Naive thymus-derived CD4-positive, alpha-beta T cell (primary cell): ENCODE measurements at regions not wholly inside any gene's neighbourhood (a gene's known extent, or its start where the extent isn't known, plus 50 kb on each side); places are given as distances from the start of the nearest gene placed in this dataset.

Experiments used
- ATAC-seq: fragments of 150-1000 bp; cut with Tn5 transposase; 2 replicates; pipeline ENCODE4 v1.10.0; 2021; ENCODE audit warnings: mild to moderate bottlenecking, moderate library complexity
- CTCF ChIA-PET: fragments of 350-600 bp; sonication (Branson Sonifier 250); formaldehyde crosslinking; loops from one replicate; lab custom pipeline; 2021; ENCODE audit warnings: antibody characterized with exemption; lab: Charles Lee
- POLR2A ChIA-PET: fragments of 350-600 bp; sonication (Branson Sonifier 250); formaldehyde crosslinking; loops from one replicate; lab custom pipeline; 2021; ENCODE audit warnings: antibody characterized with exemption, inconsistent platforms; lab: Charles Lee
- DNase-seq, 9 donors: peaks; one replicate each; pipeline versions ENCODE4 v3.0.0 to v3.0.0-alpha.2; 2020 to 2022; ENCODE audit warnings: mixed read lengths in 1 of 9
- H3K27ac ChIP-seq: one replicate; pipeline ENCODE4 v1.7.0; 2013; ENCODE audit warnings: mild to moderate bottlenecking, low read depth, low read length, moderate library complexity
- H3K27me3 ChIP-seq, 2 donors: one replicate each; pipeline ENCODE4 v1.7.0; 2013; ENCODE audit warnings: low read length in 2 of 2, mild to moderate bottlenecking in 2 of 2, moderate library complexity in 2 of 2; ENCODE audit not compliant: control insufficient read depth in 2 of 2, insufficient read depth in 2 of 2
- H3K36me3 ChIP-seq, 3 experiments: 1 replicate in 2 of 3; 2 replicates in 1 of 3; pipeline ENCODE4 v1.7.0; 2013; ENCODE audit warnings: low read length in 3 of 3, mild to moderate bottlenecking in 3 of 3, moderate library complexity in 1 of 3; ENCODE audit not compliant: insufficient read depth in 3 of 3, control insufficient read depth in 2 of 3
- H3K4me1 ChIP-seq, 2 donors: one replicate each; pipeline ENCODE4 v1.7.0; 2013; ENCODE audit warnings: low read length in 2 of 2, mild to moderate bottlenecking in 2 of 2, moderate library complexity in 1 of 2; ENCODE audit not compliant: control insufficient read depth in 2 of 2, insufficient read depth in 2 of 2
- H3K4me3 ChIP-seq: 2 replicates; pipeline ENCODE4 v1.7.0; 2013; ENCODE audit warnings: mild to moderate bottlenecking, low read length
- H3K9me3 ChIP-seq, 3 experiments: 1 replicate in 2 of 3; 2 replicates in 1 of 3; pipeline ENCODE4 v1.7.0; 2013; ENCODE audit warnings: low read length in 3 of 3; ENCODE audit not compliant: control insufficient read depth in 2 of 3
- H3K27ac Mint-ChIP-seq, 9 donors: one replicate each; pipeline ENCODE4 v1.8.0; 2020 to 2022; ENCODE audit warnings: mixed read lengths in 9 of 9, mild to moderate bottlenecking in 8 of 9, moderate library complexity in 5 of 9, inconsistent platforms in 2 of 9
- H3K27me3 Mint-ChIP-seq, 5 donors: one replicate each; pipeline ENCODE4 v1.8.0; 2021 to 2022; ENCODE audit warnings: mixed read lengths in 5 of 5, mild to moderate bottlenecking in 1 of 5
- H3K36me3 Mint-ChIP-seq, 5 donors: one replicate each; pipeline ENCODE4 v1.8.0; 2020 to 2022; ENCODE audit warnings: mixed read lengths in 5 of 5, mild to moderate bottlenecking in 3 of 5, inconsistent platforms in 1 of 5
- H3K4me1 Mint-ChIP-seq, 7 donors: one replicate each; pipeline ENCODE4 v1.8.0; 2020 to 2022; ENCODE audit warnings: mixed read lengths in 7 of 7, mild to moderate bottlenecking in 3 of 7, inconsistent platforms in 1 of 7
- H3K4me3 Mint-ChIP-seq, 10 donors: one replicate each; pipeline ENCODE4 v1.8.0; 2020 to 2022; ENCODE audit warnings: mild to moderate bottlenecking in 10 of 10, mixed read lengths in 10 of 10, moderate library complexity in 6 of 10, inconsistent platforms in 2 of 10
- H3K9me3 Mint-ChIP-seq, 11 donors: one replicate each; pipeline ENCODE4 v1.8.0; 2020 to 2022; ENCODE audit warnings: mixed read lengths in 11 of 11, mild to moderate bottlenecking in 4 of 11, inconsistent platforms in 1 of 11, moderate library complexity in 1 of 11
- intact Hi-C, 2 donors: fragments of 100-400 bp; cut with micrococcal nuclease; formaldehyde crosslinking; loops; one replicate each; pipeline ENCODE4 v1.15.1; 2023

DNA sequence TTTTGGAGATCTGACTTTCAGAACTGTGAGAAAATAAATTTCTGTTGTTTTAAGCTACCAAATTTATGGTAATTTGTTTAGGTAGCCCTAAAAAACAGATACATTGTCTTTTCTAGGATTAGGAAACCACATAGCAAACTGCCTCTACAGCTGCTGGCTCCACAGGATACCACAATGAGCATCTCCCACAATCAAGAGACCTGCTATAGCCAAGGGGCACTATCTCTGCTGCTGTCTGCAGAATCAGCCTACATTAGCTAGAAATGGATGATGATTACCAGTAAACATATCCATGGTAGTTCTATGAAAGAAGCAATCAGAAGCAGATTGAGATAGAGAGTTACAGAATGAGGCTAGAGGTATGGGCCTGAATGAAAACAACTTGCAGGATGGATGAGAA lies 244.4 kb upstream of the NDST4 start:
- Histone ChIP-seq H3K27ac (no peak overlapping the region), H3K9me3 (no peaks in the 10 kb centered on the region), H3K27me3 (no peaks in the 10 kb centered on the region), H3K36me3 (no peaks in the 10 kb centered on the region), H3K4me3 (no peak overlapping the region), H3K4me1 (no peaks in the 10 kb centered on the region)
- intact Hi-C loops: no loop called here
- Mint-ChIP-seq H3K36me3 (peaks cover 0 to 7% (median 0%) of the 10 kb centered on the region in 5 donors), H3K4me1 (no peaks in the 10 kb centered on the region), H3K4me3 (no peak overlapping the region), H3K9me3 (peaks cover 0 to 22% (median 8%) of the 10 kb centered on the region in 11 donors), H3K27me3 (no peaks in the 10 kb centered on the region), H3K27ac (no peak overlapping the region)
- no peak for DNase-seq
- CTCF ChIA-PET: no interaction called here
- no peak for ATAC-seq
- POLR2A ChIA-PET: no interaction called here

DNA sequence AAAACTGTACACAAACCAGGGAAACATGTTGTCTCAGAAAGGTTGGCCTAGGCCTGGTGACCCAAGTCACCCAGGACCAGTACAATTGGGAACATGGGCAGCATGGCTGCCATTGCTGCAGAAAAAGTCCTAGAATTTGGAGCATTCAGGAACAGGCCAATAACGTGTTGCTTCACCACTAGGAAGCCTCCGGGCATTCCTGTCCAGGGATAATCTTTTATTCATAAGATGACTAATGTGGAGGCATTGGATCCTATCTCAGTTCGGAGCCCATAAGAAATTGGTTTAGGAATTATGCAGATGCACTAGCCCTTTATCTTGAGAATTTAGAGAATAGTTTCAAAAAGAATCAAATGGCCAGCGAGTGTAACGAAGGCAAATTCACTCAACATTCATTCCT lies 242.8 kb upstream of the NDST4 start:
- intact Hi-C loops: no loop called here
- no peak overlapping the region for H3K27ac ChIP-seq
- H3K36me3 Mint-ChIP-seq: peaks cover 0 to 7% (median 0%) of the 10 kb centered on the region in 5 donors
- DNase-seq (no peak), ATAC-seq (no peak)
- H3K4me3 Mint-ChIP-seq: no peak overlapping the region
- no peak overlapping the region for H3K27ac Mint-ChIP-seq
- no peaks in the 10 kb centered on the region for H3K27me3 ChIP-seq
- H3K36me3 ChIP-seq: no peaks in the 10 kb centered on the region
- no peaks in the 10 kb centered on the region for H3K9me3 ChIP-seq
- H3K4me1 Mint-ChIP-seq: no peaks in the 10 kb centered on the region
- H3K4me3 ChIP-seq: no peak overlapping the region
- H3K9me3 Mint-ChIP-seq: peaks cover 0 to 36% (median 13%) of the 10 kb centered on the region in 11 donors
- ChIA-PET CTCF (no interaction called here), POLR2A (no interaction called here)
- H3K27me3 Mint-ChIP-seq: no peaks in the 10 kb centered on the region
- H3K4me1 ChIP-seq: no peaks in the 10 kb centered on the region

DNA sequence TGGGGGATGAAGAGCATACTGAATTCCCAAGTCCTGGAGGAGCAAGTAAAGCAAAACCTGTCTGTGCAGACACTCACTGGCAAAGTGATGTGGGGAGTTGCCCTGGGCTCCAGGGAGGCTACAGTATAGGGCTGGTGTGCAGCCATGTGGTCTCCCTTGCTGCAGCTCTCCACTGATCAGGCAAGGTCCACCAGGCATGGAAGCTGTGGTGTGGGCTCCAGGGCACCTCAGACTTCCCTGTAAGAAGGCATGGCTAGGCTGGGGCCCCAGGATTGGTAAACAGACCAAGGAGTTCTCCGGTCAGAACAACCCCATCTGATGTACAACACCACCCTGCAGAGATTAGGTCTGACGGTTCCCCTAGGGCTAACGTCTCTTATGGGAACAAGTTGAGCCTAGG lies 241.9 kb upstream of the NDST4 start:
- Histone ChIP-seq H3K4me1 (no peaks in the 10 kb centered on the region), H3K4me3 (no peak overlapping the region), H3K27me3 (no peaks in the 10 kb centered on the region), H3K36me3 (no peaks in the 10 kb centered on the region), H3K27ac (no peak overlapping the region), H3K9me3 (no peaks in the 10 kb centered on the region)
- Mint-ChIP-seq H3K27me3 (no peaks in the 10 kb centered on the region), H3K9me3 (peaks cover 0 to 37% (median 13%) of the 10 kb centered on the region in 11 donors), H3K36me3 (peaks cover 0 to 11% (median 0%) of the 10 kb centered on the region in 5 donors), H3K4me3 (no peak overlapping the region), H3K4me1 (no peaks in the 10 kb centered on the region), H3K27ac (no peak overlapping the region)
- intact Hi-C loops: no loop called here
- ChIA-PET CTCF (no interaction called here), POLR2A (no interaction called here)
- no peak for ATAC-seq
- DNase-seq: no peak

DNA sequence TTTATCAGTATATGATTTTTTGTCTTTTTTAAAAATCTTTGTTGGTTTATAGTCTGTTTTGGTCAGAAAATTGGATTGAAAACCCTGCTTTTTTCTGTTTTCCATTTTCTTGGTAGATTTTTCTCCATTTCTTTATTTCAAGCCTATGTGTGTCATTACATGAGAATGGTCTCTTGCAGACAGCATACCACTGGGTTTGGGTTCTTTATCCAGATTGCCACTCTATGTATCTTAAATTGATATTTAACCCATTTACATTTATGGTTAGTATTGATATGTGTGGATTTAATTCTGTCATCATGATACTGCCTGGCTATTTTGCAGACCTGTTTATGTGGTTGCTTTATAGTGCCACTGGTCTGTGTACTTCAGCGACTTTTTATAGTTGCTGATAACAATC lies 239.9 kb upstream of the NDST4 start:
- ChIA-PET POLR2A (no interaction called here), CTCF (no interaction called here)
- no peak for DNase-seq
- no peaks in the 10 kb centered on the region for H3K36me3 ChIP-seq
- intact Hi-C loops: no loop called here
- Mint-ChIP-seq H3K27ac (no peak overlapping the region), H3K9me3 (peaks cover 0 to 37% (median 13%) of the 10 kb centered on the region in 11 donors), H3K27me3 (no peaks in the 10 kb centered on the region), H3K4me1 (no peaks in the 10 kb centered on the region), H3K36me3 (peaks cover 0 to 11% (median 0%) of the 10 kb centered on the region in 5 donors), H3K4me3 (no peak overlapping the region)
- ATAC-seq: no peak
- no peaks in the 10 kb centered on the region for H3K4me1 ChIP-seq
- no peak overlapping the region for H3K27ac ChIP-seq
- H3K9me3 ChIP-seq: no peaks in the 10 kb centered on the region
- no peaks in the 10 kb centered on the region for H3K27me3 ChIP-seq
- no peak overlapping the region for H3K4me3 ChIP-seq

DNA sequence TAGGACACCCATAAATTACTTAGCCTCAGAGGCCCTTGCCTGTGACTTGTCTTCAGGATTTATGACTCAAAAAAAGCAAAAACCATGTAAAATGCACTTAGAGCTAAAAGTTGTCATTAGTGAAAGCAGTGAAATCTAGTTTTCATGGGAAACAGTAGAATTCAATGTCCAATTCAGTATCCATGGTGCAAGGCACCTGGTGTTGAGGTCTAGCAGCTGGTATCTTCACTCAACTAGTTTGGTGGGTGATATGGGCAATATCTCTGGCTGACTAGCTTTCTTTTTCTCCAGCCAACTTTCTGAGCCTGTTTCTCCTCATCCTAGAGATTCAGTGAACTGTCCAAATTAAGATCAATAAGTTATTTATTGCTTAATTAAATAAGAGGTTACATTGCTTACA lies 229.8 kb upstream of the NDST4 start:
- no peaks in the 10 kb centered on the region for H3K36me3 Mint-ChIP-seq
- no peaks in the 10 kb centered on the region for H3K4me1 Mint-ChIP-seq
- Histone ChIP-seq H3K4me1 (no peaks in the 10 kb centered on the region), H3K4me3 (no peak overlapping the region), H3K27ac (no peak overlapping the region), H3K9me3 (no peaks in the 10 kb centered on the region), H3K36me3 (no peaks in the 10 kb centered on the region), H3K27me3 (no peaks in the 10 kb centered on the region)
- no peaks in the 10 kb centered on the region for H3K27me3 Mint-ChIP-seq
- DNase-seq (no peak), ATAC-seq (no peak)
- H3K27ac Mint-ChIP-seq: no peak overlapping the region
- H3K9me3 Mint-ChIP-seq: peaks cover 0 to 6% (median 4%) of the 10 kb centered on the region in 11 donors
- H3K4me3 Mint-ChIP-seq: no peak overlapping the region
- ChIA-PET CTCF (no interaction called here), POLR2A (no interaction called here)
- intact Hi-C loops: no loop called here

DNA sequence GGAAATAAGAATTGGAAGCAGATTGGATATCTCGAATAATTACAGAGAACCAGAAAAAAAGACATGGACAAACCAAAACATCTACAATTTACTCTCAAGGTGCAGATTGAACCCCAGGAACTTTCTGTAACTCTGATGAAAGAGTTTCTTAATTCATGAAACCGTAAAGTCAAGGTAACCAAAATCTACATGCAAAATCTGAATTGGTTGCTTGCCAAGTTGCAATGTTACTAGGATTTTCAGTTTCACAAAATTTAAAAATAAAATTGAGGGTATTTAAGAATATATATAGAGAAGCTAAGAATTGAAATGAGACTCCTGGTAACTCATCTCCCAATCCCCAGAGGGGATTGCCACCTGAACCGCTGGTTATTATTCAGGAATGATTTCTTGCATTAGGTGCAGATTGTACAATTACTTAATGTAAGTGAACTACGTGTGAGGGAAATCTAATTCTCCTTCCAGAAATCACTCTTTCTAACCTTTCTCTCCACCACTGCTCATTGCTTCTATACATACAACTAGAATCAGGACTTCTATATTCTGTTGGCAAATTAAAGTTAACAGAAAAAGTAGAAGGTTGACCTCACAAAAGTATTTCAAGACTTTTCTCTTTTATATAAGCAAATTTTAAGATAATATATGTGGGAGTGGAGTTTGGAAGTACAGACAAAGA lies 221.5 kb upstream of the NDST4 start:
- ChIA-PET POLR2A (no interaction called here), CTCF (no interaction called here)
- no peaks in the 10 kb centered on the region for H3K27me3 Mint-ChIP-seq
- ATAC-seq: no peak
- no peak overlapping the region for H3K27ac Mint-ChIP-seq
- Histone ChIP-seq H3K4me1 (no peaks in the 10 kb centered on the region), H3K27ac (no peak overlapping the region), H3K9me3 (no peaks in the 10 kb centered on the region), H3K36me3 (no peaks in the 10 kb centered on the region), H3K4me3 (no peak overlapping the region), H3K27me3 (no peaks in the 10 kb centered on the region)
- peaks cover 0 to 7% (median 1%) of the 10 kb centered on the region in 11 donors for H3K9me3 Mint-ChIP-seq
- peaks cover 0 to 1% (median 0%) of the 10 kb centered on the region in 7 donors for H3K4me1 Mint-ChIP-seq
- no peak for DNase-seq
- intact Hi-C loops: no loop called here
- no peak overlapping the region for H3K4me3 Mint-ChIP-seq
- no peaks in the 10 kb centered on the region for H3K36me3 Mint-ChIP-seq

DNA sequence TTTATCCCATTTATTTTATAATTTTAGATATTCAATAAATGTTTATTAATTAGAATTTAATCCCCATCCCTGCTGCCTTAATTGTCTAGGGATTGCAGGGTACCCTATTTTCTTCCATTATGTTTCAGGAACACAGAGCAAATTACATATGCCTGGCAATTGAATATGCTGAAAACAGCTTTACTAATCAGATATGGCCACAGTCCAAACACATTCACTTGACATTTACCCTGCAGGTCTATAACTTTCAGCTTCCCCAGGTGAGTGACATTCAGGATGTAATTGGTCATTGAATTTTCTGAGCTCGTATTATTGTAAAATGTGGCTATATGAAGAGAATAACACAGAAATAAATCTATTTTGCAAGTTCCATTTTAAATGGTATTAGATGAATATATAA lies 218.7 kb upstream of the NDST4 start:
- ChIA-PET POLR2A (no interaction called here), CTCF (no interaction called here)
- Mint-ChIP-seq H3K36me3 (no peaks in the 10 kb centered on the region), H3K27me3 (no peaks in the 10 kb centered on the region), H3K4me1 (peaks cover 0 to 1% (median 0%) of the 10 kb centered on the region in 7 donors), H3K27ac (no peak overlapping the region), H3K4me3 (no peak overlapping the region), H3K9me3 (peaks cover 0 to 1% (median 0%) of the 10 kb centered on the region in 11 donors)
- H3K9me3 ChIP-seq: no peaks in the 10 kb centered on the region
- no peaks in the 10 kb centered on the region for H3K27me3 ChIP-seq
- H3K27ac ChIP-seq: no peak overlapping the region
- DNase-seq (no peak), ATAC-seq (no peak)
- intact Hi-C loops: no loop called here
- no peaks in the 10 kb centered on the region for H3K4me1 ChIP-seq
- H3K36me3 ChIP-seq: no peaks in the 10 kb centered on the region
- no peak overlapping the region for H3K4me3 ChIP-seq
